GM18858 (cell line): ENCODE measurements at regions not wholly inside any gene's neighbourhood (a gene's known extent, or its start where the extent isn't known, plus 50 kb on each side); places are given as distances from the start of the nearest gene placed in this dataset.
"Not testable (repeated sequence)": the region's sequence is repeated elsewhere in the genome, so short reads cannot be mapped to it uniquely, and the experiment has no call there.

Experiments
- ATAC-seq: cut with Tn5 transposase; IDR thresholded peaks from one replicate; pipeline ENCODE4 v1.9.1; 2021; ENCODE audit not compliant: unreplicated experiment

DNA sequence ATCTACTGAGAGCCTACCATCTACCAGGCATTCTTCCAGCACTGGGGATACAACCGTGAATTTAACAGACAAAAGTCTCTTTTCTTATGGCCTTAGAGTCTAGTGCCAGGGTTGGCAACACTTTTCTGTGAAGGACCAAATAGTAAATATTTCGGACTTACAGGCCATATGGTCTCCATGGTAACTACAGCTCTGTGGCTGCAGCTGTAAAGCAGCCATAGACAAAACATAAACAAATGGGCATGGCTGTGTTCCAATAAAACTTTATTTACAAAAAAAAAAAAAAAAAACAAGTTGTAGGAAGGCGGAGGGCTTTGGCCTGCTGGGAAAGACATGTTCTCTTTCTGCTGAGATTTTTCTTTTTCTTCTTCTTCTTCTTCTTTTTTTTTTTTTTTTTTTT lies 98.7 kb downstream of the ABCC12 start:
- ATAC-seq: no peak

DNA sequence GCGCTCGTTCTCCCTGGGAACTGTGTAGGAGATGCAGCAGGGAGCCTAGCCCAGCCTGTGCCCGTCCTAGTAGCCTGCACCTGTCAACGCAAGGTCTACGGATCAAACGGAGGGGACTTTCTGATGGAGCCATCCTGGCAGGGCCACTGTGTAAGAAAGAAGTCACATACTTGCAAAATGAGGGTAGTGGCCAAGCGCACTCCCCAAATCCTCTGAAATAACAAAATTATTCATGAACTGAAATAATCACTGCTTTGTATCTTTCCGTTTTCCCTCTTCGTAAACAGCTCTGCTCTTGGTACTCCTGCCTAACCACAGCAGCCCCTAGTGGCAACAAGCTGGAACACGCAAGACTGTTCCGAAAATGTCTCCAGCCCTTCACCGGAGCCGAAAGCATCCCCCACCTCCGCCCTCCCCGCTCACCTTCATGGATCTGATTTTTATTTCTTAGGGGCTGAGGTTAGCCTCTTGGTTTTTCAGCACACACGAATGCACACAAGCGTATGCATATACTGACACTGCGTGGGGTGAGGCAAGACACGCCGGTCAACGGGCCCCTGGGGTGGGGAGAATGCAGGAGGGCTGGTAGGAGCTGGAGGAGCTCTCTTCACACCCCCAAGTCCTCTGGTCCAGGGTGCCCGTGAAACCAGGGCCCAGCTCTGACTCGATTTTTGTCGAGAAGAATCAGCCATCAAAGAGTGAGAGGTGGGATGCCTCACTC lies 100.8 kb downstream of the ABCC12 start:
- ATAC-seq: peak; percentile 89

DNA sequence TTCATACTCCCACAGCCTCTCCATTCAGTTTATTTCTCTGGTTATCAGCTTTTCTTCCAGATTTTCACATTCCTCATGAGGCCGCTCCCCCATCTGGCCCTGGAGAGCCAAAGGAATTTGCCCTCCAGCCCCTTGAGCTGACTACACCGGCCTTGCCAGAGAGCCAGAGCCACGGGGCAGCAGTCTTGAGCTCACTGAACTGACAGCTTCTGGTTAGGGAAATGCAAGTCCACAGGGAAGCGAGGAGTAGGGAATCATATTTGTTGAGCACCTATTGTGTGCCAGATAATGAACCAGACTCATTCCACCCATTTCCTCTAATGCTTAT lies 102.4 kb downstream of the ABCC12 start:
- ATAC-seq: no peak

GRCh38 chr16:48052731-48053417 lies 102.9 kb downstream of the ABCC12 start:
- ATAC-seq: no peak

- no peak for ATAC-seq
These were observed 104.9 kb downstream of the ABCC12 start for GRCh38 chr16:48050871-48051270.

DNA sequence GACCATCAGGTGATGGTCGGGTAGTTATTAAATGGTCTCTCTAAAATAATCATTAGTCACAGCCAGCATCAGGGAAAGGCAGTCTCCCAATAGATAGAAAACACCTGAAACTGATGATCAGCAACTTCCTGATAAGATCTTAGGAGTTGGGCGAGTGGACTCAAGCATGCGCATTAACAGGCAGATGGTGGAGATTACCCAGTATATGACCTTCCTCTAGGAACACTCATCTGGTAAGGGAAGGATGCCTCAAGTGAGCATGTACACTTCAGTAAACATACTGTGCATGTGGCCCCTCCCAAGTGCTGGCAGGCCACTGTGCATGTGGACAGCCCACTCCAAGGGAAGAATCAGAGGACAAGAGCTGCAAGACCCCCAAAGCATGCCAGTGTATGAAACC lies 105.9 kb downstream of the ABCC12 start:
- no peak for ATAC-seq

GRCh38 chr16:48047720-48048119 lies 108.1 kb downstream of the ABCC12 start:
- ATAC-seq: no peak

DNA sequence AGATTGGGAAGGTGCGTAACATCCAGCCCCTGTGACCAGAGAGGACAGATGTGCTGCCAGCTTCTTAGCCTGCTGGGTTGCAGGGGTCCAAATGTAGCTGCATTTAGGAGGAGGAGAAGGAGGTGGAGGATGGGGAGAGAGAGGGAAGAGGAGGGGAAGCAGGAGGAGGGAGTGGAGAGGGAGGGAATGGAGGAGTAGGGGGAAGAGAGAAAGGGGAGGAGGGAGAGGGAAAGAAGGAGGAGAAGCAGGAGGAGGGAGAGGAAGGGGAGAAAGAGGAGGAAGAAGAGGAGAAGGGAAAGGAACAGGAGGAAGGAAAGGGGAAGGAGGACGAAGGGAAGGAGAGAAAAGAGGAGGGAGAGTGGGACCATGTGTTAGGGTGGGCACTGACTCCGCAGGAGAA lies 108.6 kb downstream of the ABCC12 start:
- no peak for ATAC-seq

GRCh38 chr16:48044117-48044516 lies 111.7 kb downstream of the ABCC12 start:
- ATAC-seq: no peak

DNA sequence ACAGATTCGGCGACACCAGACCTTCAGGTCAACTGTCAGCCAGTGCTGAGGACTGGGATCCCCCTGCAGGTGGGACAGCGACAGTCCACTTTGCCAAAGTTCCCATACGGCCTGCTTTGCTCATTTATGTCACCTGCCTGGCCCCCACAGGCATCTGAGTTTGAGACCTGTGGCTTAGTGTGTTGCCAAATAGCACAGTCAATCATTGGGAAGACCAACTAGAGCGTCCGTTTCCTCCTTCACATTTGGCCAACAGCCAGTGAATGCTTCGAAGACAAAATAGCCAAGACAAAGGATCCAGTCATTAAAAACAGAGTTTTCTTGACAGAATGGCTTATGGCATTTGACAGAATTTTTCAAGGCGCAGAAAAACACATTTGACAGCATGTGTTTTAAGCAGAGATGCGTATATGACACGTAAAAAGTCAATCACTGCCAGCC lies 113.8 kb downstream of the ABCC12 start:
- no peak for ATAC-seq

GRCh38 chr16:48035142-48035541 lies 120.7 kb downstream of the ABCC12 start:
- no peak for ATAC-seq

- no peak for ATAC-seq
These were observed 124.9 kb downstream of the ABCC12 start for GRCh38 chr16:48030926-48031325.

GRCh38 chr16:48029768-48030167 lies 126.0 kb downstream of the ABCC12 start:
- ATAC-seq: no peak

DNA sequence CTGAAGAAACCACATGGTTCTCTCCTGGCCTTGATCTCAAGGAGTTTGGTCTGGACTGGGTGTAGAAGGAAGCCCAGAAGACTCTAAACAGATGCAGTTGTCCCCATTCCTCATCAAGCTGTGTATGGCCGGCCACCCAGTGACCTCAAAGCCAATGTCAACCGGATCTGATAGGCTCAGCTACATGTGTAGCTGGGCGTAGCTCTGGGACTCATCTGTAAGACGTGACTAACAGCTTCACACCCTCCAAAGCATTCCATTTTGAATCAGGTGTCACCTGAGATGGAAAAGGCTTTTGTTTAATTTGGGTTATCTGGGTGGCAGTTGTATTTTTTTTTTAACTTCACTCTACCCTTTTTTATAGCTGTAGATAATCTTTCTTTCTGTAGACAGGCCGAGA lies 130.4 kb downstream of the ABCC12 start:
- ATAC-seq: no peak

DNA sequence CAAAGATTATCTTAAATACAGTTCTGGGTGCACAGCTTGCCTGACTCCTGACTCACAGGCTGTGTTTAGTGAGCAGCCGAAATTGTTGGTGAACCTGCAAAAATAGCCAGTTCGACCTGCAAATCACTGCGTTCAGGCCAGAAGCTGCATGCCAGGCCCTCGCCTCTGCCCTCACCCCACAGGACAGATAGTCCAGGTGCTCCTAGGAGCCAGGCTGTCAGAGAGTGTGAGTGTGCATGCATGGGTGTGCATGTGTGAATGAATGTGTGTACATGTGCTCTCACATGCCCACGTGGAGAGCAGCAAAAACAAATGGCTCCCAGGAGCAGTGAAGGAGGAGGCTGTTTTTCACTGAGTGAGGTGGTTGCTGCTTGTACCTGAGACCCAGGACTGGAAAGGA lies 131.8 kb downstream of the ABCC12 start:
- ATAC-seq: no peak

DNA sequence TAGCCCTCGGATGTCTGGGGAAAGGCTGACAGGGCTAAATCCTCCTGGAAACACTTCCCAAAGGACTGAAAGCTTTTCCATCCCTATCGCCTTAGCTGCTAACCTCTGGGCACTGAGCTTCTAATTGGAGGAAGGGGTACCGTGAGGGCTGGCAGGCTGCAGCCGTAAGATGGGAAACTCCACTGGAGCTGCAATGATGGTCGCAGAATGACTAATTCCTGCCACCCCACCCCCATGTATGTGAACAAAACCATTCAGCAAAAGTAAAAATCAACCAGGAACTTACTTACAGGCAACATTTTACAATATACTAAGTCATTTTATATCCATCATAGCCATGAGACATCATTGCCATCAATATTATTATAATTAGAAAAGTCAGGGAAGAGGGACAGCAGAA lies 133.3 kb downstream of the ABCC12 start:
- ATAC-seq: no peak

DNA sequence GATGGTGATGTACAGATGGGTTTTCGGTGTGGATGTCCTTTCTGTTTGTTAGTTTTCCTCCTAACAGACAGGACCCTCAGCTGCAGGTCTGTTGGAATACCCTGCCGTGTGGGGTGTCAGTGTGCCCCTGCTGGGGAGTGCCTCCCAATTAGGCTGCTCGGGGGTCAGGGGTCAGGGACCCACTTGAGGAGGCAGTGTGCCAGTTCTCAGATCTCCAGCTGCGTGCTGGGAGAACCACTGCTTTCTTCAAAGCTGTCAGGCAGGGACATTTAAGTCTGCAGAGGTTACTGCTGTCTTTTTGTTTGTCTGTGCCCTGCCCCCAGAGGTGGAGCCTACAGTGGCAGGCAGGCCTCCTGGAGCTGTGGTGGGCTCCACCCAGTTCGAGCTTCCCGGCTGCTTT lies 135.2 kb downstream of the ABCC12 start:
- ATAC-seq: not testable (repeated sequence)

- no peak for ATAC-seq
These were observed 141.3 kb downstream of the ABCC12 start for GRCh38 chr16:48014349-48015135.

DNA sequence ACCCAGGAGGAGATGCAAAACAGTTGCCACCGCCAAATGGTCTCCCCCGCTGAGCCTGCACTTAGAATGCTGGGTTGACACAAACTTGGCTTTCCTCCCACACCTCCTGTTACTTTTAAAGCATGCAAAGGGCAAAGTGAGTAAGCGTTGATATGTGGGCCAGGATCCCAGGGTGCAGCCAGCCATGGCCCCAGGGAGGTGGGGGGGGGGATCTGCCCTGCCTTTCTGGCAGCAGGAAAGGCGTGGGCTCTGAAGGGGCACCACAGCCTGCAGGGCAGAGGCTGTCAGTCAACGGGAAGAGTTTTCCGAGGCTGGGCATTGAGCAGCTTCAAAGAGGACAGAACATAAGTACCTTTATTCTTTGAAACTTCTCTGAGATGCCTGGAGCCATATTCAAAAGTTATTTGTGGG lies 142.3 kb downstream of the ABCC12 start:
- no peak for ATAC-seq

DNA sequence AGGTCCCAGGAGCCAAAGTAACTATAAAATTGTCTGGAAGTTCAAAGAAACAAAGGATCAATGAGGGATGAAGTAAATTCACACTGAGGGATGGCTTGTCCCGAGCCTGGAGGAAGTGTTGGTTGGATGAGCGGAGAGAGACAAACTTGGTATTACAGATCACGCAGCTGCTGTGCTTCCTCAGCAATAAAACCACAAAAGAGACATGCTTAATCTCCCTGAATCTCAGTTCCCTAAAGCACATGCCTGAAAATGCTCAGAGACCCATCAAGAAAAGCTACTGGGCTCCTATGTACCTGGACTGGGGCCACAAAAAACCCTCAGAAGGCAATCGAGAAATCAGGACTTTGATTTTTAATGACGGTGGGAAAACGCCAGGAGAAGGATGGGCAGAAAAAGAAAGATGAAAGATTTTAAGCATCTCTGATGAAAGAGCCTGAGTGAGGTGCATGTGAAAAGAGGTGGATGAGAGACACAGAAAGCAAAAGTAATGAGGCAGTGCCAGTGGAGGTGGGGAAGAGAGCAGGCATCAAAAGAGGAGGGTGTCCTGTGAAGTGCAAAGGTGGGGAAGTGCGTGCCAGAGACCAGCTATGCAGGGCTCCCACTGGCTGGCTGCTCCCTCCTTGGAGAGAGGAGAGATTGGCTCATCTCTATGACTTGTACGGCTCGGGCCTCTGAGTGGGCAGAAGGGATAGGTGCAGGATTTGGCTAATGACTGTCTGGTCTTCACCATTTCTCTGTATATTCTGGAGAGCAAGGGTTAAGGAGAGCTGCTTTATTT lies 143.7 kb downstream of the ABCC12 start:
- no peak for ATAC-seq

DNA sequence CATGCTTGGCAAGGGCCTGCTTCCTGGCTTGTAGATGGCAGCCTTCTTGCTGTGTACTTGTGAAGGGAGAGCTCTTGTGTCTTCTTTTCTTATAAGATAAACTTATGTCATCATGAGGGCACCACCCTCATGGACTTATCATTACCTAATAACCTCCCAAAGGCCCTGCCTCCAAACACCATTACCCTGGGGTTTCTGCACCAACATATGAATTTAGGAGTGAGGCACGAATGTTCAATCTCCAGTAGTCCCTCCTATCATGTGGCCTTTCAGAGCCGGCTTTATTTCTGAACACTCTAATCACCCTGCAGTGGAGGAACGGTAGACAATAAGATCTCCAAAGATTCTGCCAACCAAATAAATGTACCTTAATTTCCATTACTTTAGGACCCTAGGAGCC lies 144.3 kb downstream of the ABCC12 start:
- ATAC-seq: no peak
